ENCODE measurements at regions not wholly inside any gene's neighbourhood (a gene's known extent, or its start where the extent isn't known, plus 50 kb on each side); places are given as distances from the start of the nearest gene placed in this dataset.

- DNase-seq = no peak
Observed at GRCh38 chr11:22491555-22492225, 133.9 kb downstream of the FANCF start.

DNA sequence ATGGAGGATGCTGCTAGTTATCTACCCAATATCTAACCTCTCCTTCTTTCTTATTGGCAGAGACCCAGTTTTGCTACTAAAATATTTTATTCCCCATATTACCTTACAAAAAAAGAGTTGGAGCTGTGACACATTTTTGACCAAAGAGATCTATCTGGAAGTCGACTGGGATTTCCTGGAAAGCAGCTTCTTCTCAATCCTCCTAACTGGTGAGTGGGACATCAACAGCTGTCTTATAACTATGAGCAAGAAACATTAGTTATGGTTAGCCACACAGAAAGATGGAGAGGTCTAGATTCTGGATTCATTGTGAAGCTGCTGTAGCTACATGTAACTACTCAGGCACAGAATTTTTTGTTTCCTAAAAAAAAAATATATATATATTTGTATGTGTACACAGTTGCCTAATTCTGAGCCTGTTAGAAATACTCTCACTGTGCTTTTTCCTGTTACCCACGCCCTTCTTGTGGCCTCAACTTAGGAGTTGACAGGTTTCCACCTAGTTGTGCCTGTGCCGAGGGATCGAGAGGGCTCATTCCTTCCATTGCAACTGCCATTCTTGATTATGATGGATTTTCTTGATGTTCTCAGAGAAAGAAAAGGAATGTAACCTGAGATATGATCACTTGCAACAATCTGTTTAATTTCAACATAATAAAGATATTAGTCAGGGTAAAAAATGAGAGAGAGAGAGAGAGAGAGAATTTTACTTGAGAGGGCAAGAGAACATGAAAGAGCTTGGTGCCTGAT lies 142.0 kb downstream of the SLC17A6 start:
- no peak for DNase-seq

DNA sequence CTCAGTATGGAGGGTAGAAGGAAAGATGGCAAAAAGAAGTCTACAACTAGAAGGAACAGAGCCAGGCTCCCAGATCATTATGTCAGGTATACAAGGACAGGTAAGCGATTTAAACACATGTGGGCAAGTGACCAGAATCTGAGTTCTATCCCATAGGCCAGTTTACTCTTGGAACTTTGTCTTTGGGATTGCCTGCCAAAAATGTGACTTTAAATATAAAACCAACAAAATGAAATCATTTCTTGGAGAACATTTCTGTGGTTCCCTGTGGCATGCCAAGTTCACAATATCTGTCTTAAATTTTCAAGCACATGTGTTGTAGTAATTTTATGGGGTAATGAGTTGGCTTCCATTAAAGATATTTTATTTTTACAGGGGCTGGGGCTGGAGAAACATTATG lies 141.0 kb downstream of the SLC17A6 start:
- DNase-seq = no peak

- no peak for DNase-seq
Observed at GRCh38 chr11:22478169-22478568, 140.0 kb downstream of the SLC17A6 start.

GRCh38 chr11:22477312-22477711 lies 139.1 kb downstream of the SLC17A6 start:
- DNase-seq = no peak

DNA sequence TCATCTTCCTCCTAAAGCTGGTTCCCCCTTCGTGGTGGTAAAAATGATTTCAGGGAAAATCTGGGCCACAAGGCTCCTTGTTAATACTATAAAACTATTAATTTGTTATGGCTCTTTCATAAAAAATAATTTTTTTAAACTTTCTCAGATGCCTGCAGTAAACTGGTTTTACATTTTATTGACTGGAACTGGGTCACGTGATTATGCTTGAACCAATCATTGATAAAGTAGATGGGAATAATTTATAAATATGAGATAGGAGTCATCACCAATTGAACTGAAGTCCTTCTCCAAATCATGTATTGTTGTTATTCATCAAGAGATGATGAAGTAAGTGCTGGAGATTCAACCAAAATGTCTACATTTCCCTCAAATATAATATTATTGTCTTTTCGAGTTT lies 138.4 kb downstream of the SLC17A6 start:
- DNase-seq = no peak

- DNase-seq = no peak
Observed at GRCh38 chr11:22474616-22475015, 136.4 kb downstream of the SLC17A6 start.

DNA sequence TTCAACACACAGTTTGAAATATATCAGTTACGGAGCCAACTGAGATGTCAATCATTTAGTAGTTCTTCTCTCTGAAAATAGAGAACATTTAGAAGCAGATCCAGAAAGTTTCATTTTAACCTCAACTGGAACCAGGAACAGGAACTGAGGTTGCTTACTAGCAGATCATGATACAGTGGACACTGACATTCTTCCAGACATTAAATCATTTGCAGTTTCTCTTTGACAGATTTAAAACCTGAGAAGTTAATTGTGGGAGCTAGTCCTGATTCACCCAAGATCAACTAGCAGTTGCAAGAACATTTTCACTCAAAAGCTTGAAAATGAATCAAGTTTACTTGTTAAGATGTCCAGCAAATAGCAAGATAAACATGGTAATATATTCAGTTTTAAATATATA lies 135.4 kb downstream of the SLC17A6 start:
- DNase-seq = no peak

GRCh38 chr11:22472306-22472705 lies 134.1 kb downstream of the SLC17A6 start:
- DNase-seq = no peak

DNA sequence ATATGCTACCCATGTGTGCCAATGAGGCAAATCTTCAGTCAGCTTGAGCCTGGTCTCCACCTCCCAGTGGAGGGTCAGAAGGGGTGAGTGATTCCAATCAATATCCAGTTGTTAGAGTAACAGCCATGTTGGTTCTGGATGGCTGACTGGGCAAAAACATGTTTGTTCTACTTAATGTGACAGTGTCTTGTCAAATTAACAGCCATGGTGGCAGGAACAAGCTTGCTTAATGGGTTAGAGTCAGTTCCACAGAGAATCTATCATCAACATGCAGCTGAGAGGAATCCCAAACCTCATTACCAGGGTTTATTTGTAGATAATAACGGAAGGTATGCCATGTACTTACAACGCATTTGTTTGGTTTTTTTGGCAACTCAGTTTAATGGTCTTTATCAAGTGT lies 133.2 kb downstream of the SLC17A6 start:
- DNase-seq = no peak

DNA sequence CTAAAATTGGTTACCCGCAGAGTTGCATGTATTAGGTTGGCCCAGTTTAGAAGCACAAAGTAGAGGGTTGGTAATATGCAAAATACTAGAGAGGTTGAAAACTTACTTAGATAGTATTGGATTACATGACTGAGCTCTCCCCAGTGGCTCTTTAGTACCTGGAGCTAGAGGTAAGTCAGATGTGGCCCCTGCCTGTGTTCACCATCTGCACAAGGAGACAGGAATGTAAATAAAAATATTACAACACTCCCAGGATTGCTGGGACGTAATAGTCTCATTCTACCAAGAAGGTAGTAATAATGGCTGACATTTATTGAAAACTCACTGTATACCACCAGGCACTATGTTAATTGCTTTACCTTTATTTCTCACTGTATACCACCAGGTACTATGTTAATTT lies 129.6 kb downstream of the SLC17A6 start:
- DNase-seq = no peak

DNA sequence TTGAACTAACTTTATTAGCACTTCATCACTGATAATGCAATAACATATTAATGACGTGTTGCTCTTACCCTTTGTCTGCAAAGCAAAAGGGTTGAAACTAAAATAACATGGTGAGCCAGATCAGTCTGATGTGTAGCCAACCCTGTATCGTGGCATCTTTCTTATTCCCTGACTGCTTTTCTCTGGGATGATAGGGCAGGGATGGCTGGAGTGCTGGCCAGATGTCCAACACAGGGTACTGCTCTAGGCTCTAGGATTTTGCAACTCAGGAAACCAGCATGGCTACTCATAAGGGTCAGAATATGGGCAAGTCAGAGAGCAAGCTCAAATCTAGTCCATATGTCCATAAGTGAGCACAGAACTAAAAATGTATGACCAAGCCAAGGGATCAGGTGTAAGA lies 129.1 kb downstream of the SLC17A6 start:
- no peak for DNase-seq

DNA sequence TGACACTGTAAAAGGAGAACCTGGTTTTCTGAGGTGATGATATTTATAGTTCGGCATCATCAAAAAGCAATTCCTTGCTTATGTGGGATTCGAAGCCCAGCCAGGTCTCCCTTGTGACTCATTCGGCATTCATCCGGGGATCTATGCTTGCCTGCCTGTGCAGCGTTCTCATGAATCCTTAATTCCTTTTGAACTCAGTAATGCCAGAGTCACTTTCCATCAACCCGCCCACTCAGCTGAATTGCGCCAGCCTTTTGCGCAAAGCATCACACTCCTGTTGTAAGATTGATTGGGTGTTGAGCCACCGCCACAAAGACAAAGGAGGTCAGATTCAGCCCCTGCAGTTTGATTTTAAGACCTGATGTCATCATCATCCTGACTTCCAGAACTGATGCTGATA lies 128.6 kb downstream of the SLC17A6 start:
- DNase-seq = no peak

- no peak for DNase-seq
Observed at GRCh38 chr11:22466351-22466750, 128.2 kb downstream of the SLC17A6 start.

DNA sequence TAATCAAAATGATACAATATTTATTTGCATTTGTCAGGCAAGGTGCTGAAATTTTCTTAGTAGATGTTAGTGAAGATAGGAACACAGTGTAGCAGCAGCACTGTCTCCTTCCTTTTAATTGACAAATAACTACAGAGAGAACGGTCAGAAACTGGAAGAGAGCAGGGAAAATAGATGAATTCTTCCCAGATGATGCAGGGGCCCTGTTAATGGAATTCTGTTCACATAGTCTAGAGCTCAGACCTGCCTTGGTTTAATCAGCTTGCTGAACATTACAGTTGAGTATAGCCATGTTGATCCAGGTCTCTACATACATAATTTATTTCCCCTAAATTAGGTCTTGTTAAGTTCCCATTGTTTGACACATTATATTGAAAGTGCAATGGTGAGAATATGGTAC lies 127.4 kb downstream of the SLC17A6 start:
- no peak for DNase-seq

DNA sequence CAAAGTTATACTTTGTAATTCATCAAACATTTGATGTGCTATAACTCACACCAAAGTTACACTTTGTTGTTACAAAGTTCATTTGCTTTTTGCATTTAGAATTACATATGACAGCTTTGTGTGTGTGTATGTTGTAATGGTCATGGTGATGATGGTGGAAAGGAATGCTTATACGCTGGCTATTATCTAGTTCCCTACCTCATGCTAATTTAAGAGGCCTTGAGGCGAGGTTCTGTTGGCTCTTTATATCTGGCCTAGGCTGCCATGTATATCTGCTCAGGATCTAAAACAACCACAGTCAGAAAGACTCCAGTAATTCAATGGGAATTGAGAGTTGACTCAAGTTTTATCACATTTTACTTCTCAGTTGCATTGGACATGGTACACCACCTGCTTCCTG lies 123.4 kb downstream of the SLC17A6 start:
- DNase-seq = no peak

GRCh38 chr11:22460181-22460580 lies 122.0 kb downstream of the SLC17A6 start:
- DNase-seq = no peak

- no peak for DNase-seq
Observed at GRCh38 chr11:22459048-22459447, 120.9 kb downstream of the SLC17A6 start.

- no peak for DNase-seq
Observed at GRCh38 chr11:22458161-22458560, 120.0 kb downstream of the SLC17A6 start.

DNA sequence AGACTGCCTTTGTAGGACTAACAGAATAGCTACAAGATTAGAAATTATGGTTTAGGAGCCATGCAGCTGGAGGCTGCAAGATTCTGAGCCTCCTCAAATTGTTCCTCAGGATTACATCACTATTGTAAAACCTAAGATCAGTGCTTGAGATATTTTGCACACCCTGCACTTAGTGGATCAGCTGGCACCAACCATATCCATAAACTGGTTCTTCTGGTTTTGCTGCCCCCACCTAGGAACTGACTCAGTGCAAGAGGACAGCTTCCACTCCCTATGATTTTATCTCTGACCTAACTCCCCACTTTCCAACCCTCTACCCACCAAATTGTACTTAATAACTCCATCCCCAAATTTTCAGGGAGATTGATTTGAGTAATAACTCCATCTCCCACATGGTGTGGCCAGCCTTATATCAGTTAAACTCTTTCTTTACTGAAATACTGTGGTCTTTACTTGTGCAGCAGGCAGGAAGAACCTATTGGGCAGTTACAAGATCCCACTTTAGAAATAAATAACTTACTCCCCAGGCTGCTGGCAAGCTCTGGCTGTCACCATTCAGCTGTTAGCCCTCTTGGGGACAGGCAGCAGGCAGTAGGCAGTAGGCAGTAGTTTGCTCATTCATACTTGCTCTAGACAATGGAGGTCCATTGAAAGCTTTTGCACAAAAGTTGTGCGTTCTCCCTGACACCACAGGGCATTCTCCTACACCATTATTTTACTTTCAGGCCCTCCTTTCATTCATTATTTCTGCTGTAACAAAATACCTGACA lies 119.0 kb downstream of the SLC17A6 start:
- no peak for DNase-seq

GRCh38 chr11:22454461-22455090 lies 116.4 kb downstream of the SLC17A6 start:
- DNase-seq = no peak

GRCh38 chr11:22449441-22449840 lies 111.3 kb downstream of the SLC17A6 start:
- no peak for DNase-seq

DNA sequence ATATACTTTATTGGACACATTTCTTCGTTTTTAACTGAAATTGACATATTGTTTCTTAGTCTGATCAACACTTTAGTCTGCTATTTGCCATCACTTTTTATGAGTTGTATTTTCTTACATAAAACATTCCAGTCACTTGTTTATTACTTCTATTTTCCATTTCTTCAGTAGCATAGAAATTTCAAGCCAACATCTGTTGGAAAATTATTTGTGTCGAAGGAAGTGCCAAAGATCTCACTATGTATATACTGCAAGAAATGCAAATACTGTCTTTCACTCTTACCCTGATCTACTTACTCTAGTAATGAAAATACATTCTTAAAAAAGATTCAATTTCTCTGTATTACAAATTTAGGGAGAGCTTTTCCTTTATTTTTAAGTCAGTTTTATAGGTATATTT lies 105.9 kb downstream of the SLC17A6 start:
- no peak for DNase-seq
